Retinal pigment epithelial cell (primary cell): ENCODE measurements at regions not wholly inside any gene's neighbourhood (a gene's known extent, or its start where the extent isn't known, plus 50 kb on each side); places are given as distances from the start of the nearest gene placed in this dataset.

ENCODE experiments used
- DNase-seq: peaks from one replicate; pipeline ENCODE4 v3.0.0-alpha.2; 2010; ENCODE audit warnings: low read depth
- H3K4me3 ChIP-seq: 2 replicates; pipeline ENCODE4 v1.5.1; 2011; ENCODE audit warnings: mild to moderate bottlenecking, low read length, control low read depth, moderate library complexity
- TF ChIP-seq, protein P1 (sequence below): conservative IDR thresholded peaks from 2 replicates; pipeline ENCODE4 v1.5.1; 2011; ENCODE audit warnings: low read depth, low read length, control low read depth, inconsistent platforms

DNA sequence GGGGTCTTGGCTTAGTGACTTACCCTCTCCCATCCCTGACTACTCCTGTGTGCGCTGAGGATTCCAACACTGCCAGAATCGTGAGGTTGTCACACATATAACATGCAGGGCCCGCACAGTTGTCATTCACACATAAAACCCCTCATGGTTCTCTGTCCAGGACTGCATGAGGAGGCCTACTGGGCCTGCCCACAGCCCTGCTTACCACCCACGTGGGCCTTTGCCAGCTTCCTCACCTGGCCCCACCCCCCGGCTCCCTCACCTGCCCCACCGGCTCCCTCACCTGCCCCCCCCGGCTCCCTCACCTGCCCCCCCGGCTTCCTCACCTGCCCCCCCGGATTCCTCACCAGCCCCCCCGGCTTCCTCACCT, 197.2 kb downstream of the TEX29 start:
- TF ChIP-seq, protein P1, sequence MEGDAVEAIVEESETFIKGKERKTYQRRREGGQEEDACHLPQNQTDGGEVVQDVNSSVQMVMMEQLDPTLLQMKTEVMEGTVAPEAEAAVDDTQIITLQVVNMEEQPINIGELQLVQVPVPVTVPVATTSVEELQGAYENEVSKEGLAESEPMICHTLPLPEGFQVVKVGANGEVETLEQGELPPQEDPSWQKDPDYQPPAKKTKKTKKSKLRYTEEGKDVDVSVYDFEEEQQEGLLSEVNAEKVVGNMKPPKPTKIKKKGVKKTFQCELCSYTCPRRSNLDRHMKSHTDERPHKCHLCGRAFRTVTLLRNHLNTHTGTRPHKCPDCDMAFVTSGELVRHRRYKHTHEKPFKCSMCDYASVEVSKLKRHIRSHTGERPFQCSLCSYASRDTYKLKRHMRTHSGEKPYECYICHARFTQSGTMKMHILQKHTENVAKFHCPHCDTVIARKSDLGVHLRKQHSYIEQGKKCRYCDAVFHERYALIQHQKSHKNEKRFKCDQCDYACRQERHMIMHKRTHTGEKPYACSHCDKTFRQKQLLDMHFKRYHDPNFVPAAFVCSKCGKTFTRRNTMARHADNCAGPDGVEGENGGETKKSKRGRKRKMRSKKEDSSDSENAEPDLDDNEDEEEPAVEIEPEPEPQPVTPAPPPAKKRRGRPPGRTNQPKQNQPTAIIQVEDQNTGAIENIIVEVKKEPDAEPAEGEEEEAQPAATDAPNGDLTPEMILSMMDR: no peak
- H3K4me3 ChIP-seq: no peak overlapping the region
- no peak for DNase-seq

DNA sequence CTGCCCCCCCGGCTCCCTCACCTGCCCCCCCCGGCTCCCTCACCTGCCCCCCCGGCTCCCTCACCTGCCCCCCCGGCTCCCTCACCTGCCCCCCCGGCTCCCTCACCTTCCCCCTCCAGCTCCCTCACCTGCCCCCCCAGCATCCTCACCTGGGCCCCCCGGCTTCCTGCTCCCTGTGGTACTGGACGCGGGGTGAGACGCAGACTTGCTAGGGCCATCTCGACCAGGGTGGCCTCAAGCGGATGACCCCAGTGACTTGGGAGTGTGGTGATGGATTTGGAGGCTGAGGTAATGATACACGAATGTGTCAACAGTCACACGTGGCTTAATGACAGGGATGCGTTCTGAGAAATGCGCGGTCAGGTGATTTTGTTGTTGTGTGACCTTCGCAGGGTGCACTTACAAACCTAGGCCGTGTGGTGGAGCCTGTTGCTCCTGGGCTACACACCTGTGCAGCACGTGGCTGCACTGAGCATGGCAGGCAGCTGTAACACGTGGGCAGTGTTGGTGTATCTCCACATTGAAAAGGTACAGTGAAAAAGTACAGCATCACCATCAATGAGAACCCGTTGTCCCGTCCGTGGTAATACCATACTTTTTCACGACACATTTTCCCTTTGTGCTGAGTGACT, 197.8 kb downstream of the TEX29 start:
- TF ChIP-seq, protein P1: no peak
- no peak for DNase-seq
- H3K4me3 ChIP-seq: no peak overlapping the region

DNA sequence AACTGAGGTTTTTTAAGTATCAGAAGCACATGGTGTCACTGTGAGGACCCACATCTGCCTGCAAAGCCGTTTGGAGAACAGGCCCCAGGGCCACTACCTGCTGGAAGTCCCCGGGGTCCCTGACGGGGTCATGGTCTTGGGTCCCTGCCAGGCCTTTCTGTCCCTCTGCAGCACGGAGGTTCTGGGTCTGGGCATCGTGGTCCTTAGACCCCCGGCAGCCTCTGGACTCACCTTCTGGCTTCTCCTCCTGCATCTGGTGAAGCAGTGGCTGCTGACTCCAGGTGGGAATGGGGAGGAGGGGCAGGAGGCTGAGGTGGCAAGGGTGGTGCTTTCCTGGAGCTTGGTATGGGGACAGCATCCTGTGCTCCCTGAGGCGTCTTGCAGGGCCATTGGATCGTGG, 198.6 kb downstream of the TEX29 start:
- no peak for DNase-seq
- H3K4me3 ChIP-seq: no peak overlapping the region
- TF ChIP-seq, protein P1: no peak

GRCh38 chr13:111519490-111520170, 199.2 kb downstream of the TEX29 start:
- H3K4me3 ChIP-seq: no peak overlapping the region
- TF ChIP-seq, protein P1: no peak
- DNase-seq: no peak

DNA sequence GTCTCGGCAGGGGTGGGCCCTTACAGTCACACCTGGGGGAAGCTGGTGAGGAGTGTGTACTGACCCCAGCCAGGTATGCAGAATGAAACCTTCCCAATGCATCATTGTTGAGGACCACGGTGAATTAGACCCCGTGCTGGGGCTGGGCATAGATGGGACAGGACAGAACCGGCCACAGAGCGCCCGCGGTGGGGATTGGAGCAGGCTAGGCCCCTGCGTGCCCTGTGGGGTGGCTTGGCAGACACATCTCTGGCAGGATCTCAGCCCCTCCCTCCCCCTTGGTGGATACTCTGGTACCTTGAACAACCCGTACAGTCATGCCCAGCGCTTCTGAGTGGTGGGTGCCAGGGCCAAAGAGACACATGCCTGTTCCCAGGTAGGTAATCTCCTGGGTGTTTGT, 200.6 kb downstream of the TEX29 start:
- TF ChIP-seq, protein P1: no peak
- no peak overlapping the region for H3K4me3 ChIP-seq
- no peak for DNase-seq

DNA sequence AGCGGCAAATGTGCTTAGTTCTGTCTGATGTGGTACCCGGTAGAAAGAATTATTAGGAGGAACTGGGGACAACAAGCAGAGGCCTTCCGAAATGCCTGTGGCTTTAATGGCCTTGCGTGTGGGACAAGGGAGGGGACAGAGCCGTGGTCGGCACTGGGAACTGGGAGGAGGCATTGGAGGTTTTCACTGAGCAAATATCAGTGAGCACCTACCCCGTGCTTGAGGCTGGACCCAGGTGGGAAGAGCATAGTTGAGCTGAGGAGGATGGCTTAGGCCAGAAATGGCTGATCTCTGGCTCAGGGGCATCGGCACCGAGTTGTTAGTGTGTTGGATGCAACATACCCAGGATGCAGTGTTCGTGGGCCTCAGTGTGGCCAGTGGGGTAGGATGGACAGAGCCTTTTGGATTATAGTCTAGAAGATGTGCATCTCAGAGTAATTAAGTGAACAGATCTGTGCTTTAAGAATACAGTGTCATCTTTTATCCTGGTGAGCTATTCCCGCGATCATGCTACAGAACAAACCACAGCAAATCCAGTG, 201.3 kb downstream of the TEX29 start:
- no peak for DNase-seq
- H3K4me3 ChIP-seq: no peak overlapping the region
- TF ChIP-seq, protein P1: no peak
